Peyer's patch (tissue), 4 donors: ENCODE measurements at regions not wholly inside any gene's neighbourhood (a gene's known extent, or its start where the extent isn't known, plus 50 kb on each side); places are given as distances from the start of the nearest gene placed in this dataset.
"Not testable (repeated sequence)": the region's sequence is repeated elsewhere in the genome, so short reads cannot be mapped to it uniquely, and the experiment has no call there.

Experiments used
- DNase-seq, 3 donors: peaks; one replicate each; pipeline ENCODE4 v3.0.0-alpha.2; 2017 to 2019
- H3K27ac ChIP-seq, 4 donors: fragments of 200-600 bp; sonication (generic); one replicate each; pipeline ENCODE4 v1.5.1; 2016 to 2019
- H3K27me3 ChIP-seq, 2 donors: fragments of 200-600 bp; sonication (generic); one replicate each; pipeline ENCODE4 v1.5.1; 2019
- H3K36me3 ChIP-seq, 3 donors: fragments of 200-600 bp; sonication (generic); one replicate each; pipeline ENCODE4 v1.5.1; 2016 to 2019
- H3K4me1 ChIP-seq, 4 donors: fragments of 200-600 bp; sonication (generic); one replicate each; pipeline ENCODE4 v1.5.1; 2016 to 2019
- H3K4me3 ChIP-seq, 4 donors: fragments of 200-600 bp; sonication (generic); 1 replicate in 3 of 4; 2 replicates in 1 of 4; pipeline ENCODE4 v1.5.1; 2016 to 2019; ENCODE audit warnings: mild to moderate bottlenecking in 1 of 4
- H3K9me3 ChIP-seq, 4 donors: fragments of 200-600 bp; sonication (generic); one replicate each; pipeline ENCODE4 v1.5.1; 2016 to 2019; ENCODE audit warnings: mild to moderate bottlenecking in 1 of 4
- POLR2A ChIP-seq, 2 donors: fragments of 450-650 bp; IDR thresholded peaks; one replicate each; pipeline ENCODE4 v1.5.1; 2017; ENCODE audit warnings: antibody characterized with exemption in 2 of 2, mild to moderate bottlenecking in 2 of 2, moderate library complexity in 2 of 2
- TF ChIP-seq, protein P1 (sequence below), 6 experiments: fragments of 450-650 bp in 4 of 6; fragments of 200-600 bp in 2 of 6; sonication (generic) in 1 of 6; IDR thresholded peaks; one replicate each; pipeline ENCODE4 v1.5.1; 2017 to 2019; ENCODE audit warnings: antibody characterized with exemption in 6 of 6, mild to moderate bottlenecking in 3 of 6, moderate library complexity in 1 of 6

DNA sequence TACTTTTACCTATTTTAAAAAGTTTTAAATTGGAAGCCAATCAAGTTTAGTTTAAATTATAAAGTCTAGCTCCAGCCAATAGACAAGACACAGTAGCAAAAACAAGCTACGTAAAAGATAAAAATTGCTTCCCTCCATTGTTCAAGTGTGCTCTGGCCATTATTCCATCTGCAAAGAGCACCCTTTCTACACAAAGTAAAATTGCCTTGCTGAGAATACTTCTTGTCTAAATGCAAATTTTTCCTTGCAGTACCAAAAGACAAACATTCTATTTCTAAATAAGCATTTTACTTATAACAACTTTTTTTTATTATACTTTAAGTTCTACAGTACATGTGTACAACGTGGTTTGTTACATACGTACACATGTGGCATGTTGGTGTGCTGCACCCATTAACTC is 75.9 kb upstream of the ZNF746 start:
- Histone ChIP-seq H3K27me3 (no peaks in the 10 kb centered on the region), H3K9me3 (peaks cover 0 to 23% (median 5%) of the 10 kb centered on the region in 4 donors), H3K4me3 (no peak overlapping the region), H3K36me3 (peaks cover 0 to 9% (median 0%) of the 10 kb centered on the region in 3 donors), H3K4me1 (no peaks in the 10 kb centered on the region), H3K27ac (no peak overlapping the region)
- TF ChIP-seq, protein P1, sequence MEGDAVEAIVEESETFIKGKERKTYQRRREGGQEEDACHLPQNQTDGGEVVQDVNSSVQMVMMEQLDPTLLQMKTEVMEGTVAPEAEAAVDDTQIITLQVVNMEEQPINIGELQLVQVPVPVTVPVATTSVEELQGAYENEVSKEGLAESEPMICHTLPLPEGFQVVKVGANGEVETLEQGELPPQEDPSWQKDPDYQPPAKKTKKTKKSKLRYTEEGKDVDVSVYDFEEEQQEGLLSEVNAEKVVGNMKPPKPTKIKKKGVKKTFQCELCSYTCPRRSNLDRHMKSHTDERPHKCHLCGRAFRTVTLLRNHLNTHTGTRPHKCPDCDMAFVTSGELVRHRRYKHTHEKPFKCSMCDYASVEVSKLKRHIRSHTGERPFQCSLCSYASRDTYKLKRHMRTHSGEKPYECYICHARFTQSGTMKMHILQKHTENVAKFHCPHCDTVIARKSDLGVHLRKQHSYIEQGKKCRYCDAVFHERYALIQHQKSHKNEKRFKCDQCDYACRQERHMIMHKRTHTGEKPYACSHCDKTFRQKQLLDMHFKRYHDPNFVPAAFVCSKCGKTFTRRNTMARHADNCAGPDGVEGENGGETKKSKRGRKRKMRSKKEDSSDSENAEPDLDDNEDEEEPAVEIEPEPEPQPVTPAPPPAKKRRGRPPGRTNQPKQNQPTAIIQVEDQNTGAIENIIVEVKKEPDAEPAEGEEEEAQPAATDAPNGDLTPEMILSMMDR (IDR thresholded peaks at IDR 0.05): no peak
- no peak for TF ChIP-seq POLR2A (IDR thresholded peaks at IDR 0.05)
- DNase-seq: no peak

DNA sequence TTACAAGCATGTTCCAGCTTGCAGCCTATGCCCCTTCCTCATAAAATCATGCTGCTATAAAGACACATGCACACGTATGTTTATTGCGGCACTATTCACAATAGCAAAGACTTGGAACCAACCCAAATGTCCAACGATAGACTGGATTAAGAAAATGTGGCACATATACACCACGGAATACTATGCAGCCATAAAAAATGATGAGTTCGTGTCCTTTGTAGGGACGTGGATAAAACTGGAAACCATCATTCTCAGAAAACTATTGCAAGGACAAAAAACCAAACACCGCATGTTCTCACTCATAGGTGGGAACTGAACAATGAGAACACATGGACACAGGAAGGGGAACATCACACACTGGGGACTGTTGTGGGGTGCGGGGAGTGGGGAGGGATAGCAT is 75.3 kb upstream of the ZNF746 start:
- H3K4me1 ChIP-seq, H3K27me3 ChIP-seq, H3K36me3 ChIP-seq, H3K27ac ChIP-seq, H3K4me3 ChIP-seq, DNase-seq: not testable (repeated sequence)
- peaks cover 0 to 19% (median 5%) of the 10 kb centered on the region in 4 donors for H3K9me3 ChIP-seq

DNA sequence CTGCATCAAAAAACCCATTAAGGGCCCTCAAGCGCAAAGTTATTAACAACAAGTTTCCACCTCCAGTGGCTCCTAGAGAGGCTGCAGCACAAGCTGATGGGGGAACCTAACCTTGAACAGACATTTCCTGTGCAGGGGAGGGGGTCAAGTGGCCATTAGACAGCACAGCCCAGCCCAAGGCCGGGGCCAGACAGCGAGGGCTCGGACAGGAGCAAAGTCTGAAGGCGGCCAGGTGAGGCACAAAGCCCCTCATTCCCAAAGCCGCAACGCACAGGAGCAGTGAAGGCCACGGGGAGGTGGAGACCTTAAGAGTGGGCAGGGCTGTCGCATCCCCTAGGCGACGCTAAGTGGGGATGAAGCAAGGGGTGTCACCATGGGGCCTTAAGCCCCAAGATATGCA is 73.2 kb upstream of the ZNF746 start:
- Histone ChIP-seq H3K27me3 (no peaks in the 10 kb centered on the region), H3K4me3 (no peak overlapping the region), H3K27ac (no peak overlapping the region), H3K9me3 (peaks cover 0 to 19% (median 5%) of the 10 kb centered on the region in 4 donors), H3K4me1 (no peaks in the 10 kb centered on the region), H3K36me3 (peaks cover 0 to 24% (median 0%) of the 10 kb centered on the region in 3 donors)
- TF ChIP-seq, protein P1 (IDR thresholded peaks at IDR 0.05): no peak
- TF ChIP-seq POLR2A (IDR thresholded peaks at IDR 0.05): no peak
- DNase-seq: no peak

DNA sequence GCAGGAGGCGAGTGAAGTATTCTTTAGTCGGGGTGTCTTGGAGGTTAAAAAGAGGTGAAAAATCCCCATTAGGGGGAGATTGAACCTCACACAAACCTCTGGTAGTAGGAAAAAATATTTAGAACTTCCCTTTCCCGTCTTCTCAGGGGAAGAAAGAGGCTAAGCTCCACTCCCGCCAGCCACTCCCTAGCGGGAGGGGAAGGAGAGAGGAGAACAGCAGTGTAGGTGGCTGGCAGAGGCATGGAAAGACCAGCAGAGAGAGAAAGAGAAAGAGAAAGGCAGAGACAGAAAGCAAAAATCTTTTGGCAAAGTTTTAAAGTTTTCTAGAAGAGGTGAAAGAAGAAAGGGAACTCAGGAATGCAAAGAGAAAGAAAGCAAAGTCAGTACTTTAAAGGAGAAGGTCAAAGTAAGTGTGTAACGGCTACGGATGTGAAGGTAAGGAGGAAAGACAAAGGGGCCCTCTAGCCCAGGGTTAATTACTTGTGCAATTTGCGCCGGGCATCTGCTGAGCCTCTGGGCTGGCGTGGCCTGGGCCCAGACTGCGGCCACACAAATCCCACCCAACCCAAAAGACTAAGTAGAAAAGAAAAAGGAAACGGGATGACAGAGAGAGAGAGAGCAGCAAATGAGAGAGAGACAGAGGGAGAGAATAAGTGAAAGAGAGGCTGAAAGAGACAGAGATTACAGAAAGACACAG is 72.3 kb upstream of the ZNF746 start:
- Histone ChIP-seq H3K4me1 (no peaks in the 10 kb centered on the region), H3K36me3 (peaks cover 0 to 24% (median 0%) of the 10 kb centered on the region in 3 donors), H3K27ac (no peak overlapping the region), H3K9me3 (peaks cover 0 to 19% (median 5%) of the 10 kb centered on the region in 4 donors), H3K27me3 (no peaks in the 10 kb centered on the region), H3K4me3 (no peak overlapping the region)
- TF ChIP-seq, protein P1 (IDR thresholded peaks at IDR 0.05): no peak
- no peak for TF ChIP-seq POLR2A (IDR thresholded peaks at IDR 0.05)
- no peak for DNase-seq

DNA sequence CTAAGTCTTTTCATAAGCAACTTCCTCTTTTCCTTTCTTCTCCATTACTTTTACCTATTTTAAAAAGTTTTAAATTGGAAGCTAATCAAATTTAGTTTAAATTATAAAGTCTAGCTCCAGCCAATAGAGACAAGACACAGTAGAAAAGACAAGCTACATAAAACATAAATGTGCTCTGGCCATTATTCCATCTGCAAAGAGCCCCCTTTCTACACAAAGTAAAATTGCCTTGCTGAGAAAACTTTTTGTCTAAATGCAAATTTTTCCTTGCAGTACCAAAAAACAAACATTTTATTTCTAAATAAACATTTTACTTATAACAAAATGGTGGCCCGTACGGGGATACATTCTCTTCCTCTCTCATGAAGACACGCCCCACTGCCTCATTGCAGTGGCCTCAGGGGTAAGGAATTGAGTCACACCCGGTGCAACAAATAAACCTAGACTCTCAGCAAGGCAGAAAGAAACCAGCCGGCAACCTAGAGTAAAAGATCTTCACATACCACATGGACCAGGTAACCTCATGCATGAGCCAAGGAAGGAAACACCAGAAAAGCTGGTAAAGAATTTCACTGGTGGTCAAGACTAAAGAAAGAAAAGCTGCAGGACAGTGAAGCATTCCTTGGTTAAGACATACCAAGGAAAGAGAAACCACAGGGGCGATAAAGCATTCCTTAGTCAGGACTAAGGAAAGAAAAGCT is 71.6 kb upstream of the ZNF746 start:
- peaks cover 0 to 24% (median 0%) of the 10 kb centered on the region in 3 donors for H3K36me3 ChIP-seq
- TF ChIP-seq POLR2A (IDR thresholded peaks at IDR 0.05): no peak
- TF ChIP-seq, protein P1 (IDR thresholded peaks at IDR 0.05): no peak
- H3K4me3 ChIP-seq: no peak overlapping the region
- H3K27me3 ChIP-seq: no peaks in the 10 kb centered on the region
- H3K4me1 ChIP-seq: no peaks in the 10 kb centered on the region
- no peak for DNase-seq
- peaks cover 0 to 18% (median 5%) of the 10 kb centered on the region in 4 donors for H3K9me3 ChIP-seq
- no peak overlapping the region for H3K27ac ChIP-seq

DNA sequence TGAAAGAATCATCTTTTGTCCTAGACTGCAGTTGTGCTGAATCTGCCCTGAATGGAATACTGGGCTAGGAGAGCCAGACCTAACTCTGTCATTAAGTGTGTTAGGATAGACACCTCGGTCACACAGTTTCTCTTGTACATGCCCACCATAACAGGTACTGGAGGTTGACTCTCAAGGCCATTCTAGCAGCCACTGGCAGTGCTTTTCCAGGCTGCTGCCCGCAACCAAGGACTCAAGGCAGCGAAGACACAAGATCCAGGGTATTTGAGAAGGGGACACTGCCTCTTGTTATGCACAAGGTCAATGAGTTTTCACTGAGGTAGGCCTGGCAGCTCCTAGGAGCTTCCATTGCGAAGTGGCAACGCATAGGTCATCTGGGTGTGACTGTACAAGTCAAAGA is 70.6 kb upstream of the ZNF746 start:
- peaks cover 0 to 13% (median 5%) of the 10 kb centered on the region in 4 donors for H3K9me3 ChIP-seq
- no peak for TF ChIP-seq POLR2A (IDR thresholded peaks at IDR 0.05)
- no peaks in the 10 kb centered on the region for H3K27me3 ChIP-seq
- no peak overlapping the region for H3K4me3 ChIP-seq
- peaks cover 0 to 24% (median 0%) of the 10 kb centered on the region in 3 donors for H3K36me3 ChIP-seq
- no peak for DNase-seq
- no peaks in the 10 kb centered on the region for H3K4me1 ChIP-seq
- no peak overlapping the region for H3K27ac ChIP-seq
